Psoas muscle (tissue), 7 donors: ENCODE measurements at regions not wholly inside any gene's neighbourhood (a gene's known extent, or its start where the extent isn't known, plus 50 kb on each side); places are given as distances from the start of the nearest gene placed in this dataset.
"Not testable (repeated sequence)": the region's sequence is repeated elsewhere in the genome, so short reads cannot be mapped to it uniquely, and the experiment has no call there.

ENCODE experiments used
- ATAC-seq, 4 donors: fragments of 200-7000 bp; cut with Tn5 transposase; one replicate each; pipeline ENCODE4 v1.9.1; 2020; ENCODE audit warnings: moderate library complexity in 3 of 4, mild to moderate bottlenecking in 2 of 4
- DNase-seq, 2 donors: peaks; one replicate each; pipeline ENCODE4 v3.0.0-alpha.2; 2020
- H3K27ac ChIP-seq: fragments of 200-600 bp; one replicate; pipeline ENCODE4 v1.8.0; 2022
- H3K27me3 ChIP-seq, 3 donors: fragments of 200-600 bp in 1 of 3; one replicate each; pipeline versions ENCODE4 v1.6.1 to v1.8.0; 2013 to 2022; ENCODE audit warnings: low read length in 2 of 3, mild to moderate bottlenecking in 2 of 3, moderate library complexity in 1 of 3; ENCODE audit not compliant: insufficient read depth in 3 of 3
- H3K36me3 ChIP-seq, 2 donors: fragments of 200-600 bp in 1 of 2; one replicate each; pipeline versions ENCODE4 v1.6.1 to v1.8.0; 2013 to 2022; ENCODE audit warnings: low read depth in 1 of 2, mild to moderate bottlenecking in 1 of 2, moderate library complexity in 1 of 2; ENCODE audit not compliant: insufficient read depth in 1 of 2
- H3K4me1 ChIP-seq: fragments of 200-600 bp; one replicate; pipeline ENCODE4 v1.8.0; 2022
- H3K4me3 ChIP-seq: fragments of 200-600 bp; one replicate; pipeline ENCODE4 v1.8.0; 2022; ENCODE audit warnings: mild to moderate bottlenecking
- H3K9me3 ChIP-seq: fragments of 200-600 bp; one replicate; pipeline ENCODE4 v1.8.0; 2022
- CTCF ChIP-seq: fragments of 200-600 bp; IDR thresholded peaks from one replicate; pipeline ENCODE4 v1.8.0; 2022; ENCODE audit warnings: antibody characterized with exemption
- WGBS, 3 donors: extraction: QIAGEN DNeasy Blood & Tissue Kit; methylation state at CpG; one replicate each; pipeline versions ENCODE4 v1.1.6 to v1.1.7; 2013; 5-methylcytosine and 5-hydroxymethylcytosine counted together
- intact Hi-C, 2 donors: fragments of 100-400 bp; cut with DNase I; formaldehyde crosslinking; loops; one replicate each; pipeline versions ENCODE4 v1.11.0 to v1.14.2; 2022
- donor health status: healthy with polysubstance abuse.
- donor health status: DM: no; HTN: no; CAD: no; lungs with moderate emphysema.
- donor health status: Bipolar disorder and iron deficiency.
- donor health status: healthy.
- donor health status: DM: yes; HTN: yes; CAD: no.
- donor health status: DM: no; HTN: no; CAD: no.
- donor health status: DM: yes; HTN: yes; CAD: no.

- Histone ChIP-seq H3K4me3 (no peak overlapping the region), H3K36me3 (no peaks in the 10 kb centered on the region), H3K4me1 (peaks cover 17% of the 10 kb centered on the region), H3K9me3 (no peaks in the 10 kb centered on the region), H3K27me3 (no peaks in the 10 kb centered on the region), H3K27ac (no peak overlapping the region)
- ATAC-seq (no peak), DNase-seq (no peak)
- TF ChIP-seq CTCF = no peak
- WGBS, 3 donors = 85 to 90% (median 88%) methylated on average over 2 of the region's 2 CpGs
- intact Hi-C loops = no loop called here
Measured at GRCh38 chr1:110265186-110265585, 55.1 kb downstream of the KCNC4 start.

DNA sequence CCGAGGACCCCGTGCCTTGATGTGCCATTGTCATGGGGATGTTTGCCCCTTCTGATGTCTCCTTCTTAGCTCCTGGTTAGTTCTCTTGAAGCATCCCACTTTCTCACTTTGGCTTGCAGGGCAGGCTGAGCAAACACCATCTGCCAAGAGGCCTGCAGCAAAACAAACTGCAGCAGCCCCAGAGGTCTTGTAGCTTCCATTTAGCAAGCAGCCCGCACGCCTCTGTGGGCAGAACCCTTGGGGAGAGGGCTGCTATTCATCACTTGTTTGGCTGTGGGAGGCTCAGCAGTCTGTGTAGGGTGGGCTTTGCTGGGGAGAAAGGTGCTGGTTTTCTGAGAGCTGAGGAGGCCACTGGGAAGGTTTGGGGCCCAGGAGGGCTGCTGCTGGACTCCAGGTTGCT lies 56.7 kb downstream of the KCNC4 start:
- WGBS, 3 donors = 80 to 89% (median 82%) methylated on average over 4 of the region's 4 CpGs
- TF ChIP-seq CTCF = no peak
- ATAC-seq (no peak), DNase-seq (no peak)
- Histone ChIP-seq H3K27me3 (peaks cover 0 to under 1% (median 0%) of the 10 kb centered on the region in 3 donors), H3K36me3 (no peaks in the 10 kb centered on the region), H3K9me3 (no peaks in the 10 kb centered on the region), H3K4me1 (peaks cover 17% of the 10 kb centered on the region), H3K27ac (no peak overlapping the region), H3K4me3 (no peak overlapping the region)
- intact Hi-C loops = no loop called here

- no peak for ATAC-seq
Measured at GRCh38 chr1:110267260-110267659, 57.1 kb downstream of the KCNC4 start.

GRCh38 chr1:110272045-110272444 lies 61.9 kb downstream of the KCNC4 start:
- Histone ChIP-seq H3K9me3 (no peaks in the 10 kb centered on the region), H3K36me3 (no peaks in the 10 kb centered on the region), H3K27ac (no peak overlapping the region), H3K27me3 (peaks cover 0 to 3% (median 0%) of the 10 kb centered on the region in 3 donors), H3K4me1 (no peaks in the 10 kb centered on the region), H3K4me3 (no peak overlapping the region)
- ATAC-seq (no peak), DNase-seq (no peak)
- intact Hi-C loops = no loop called here
- no peak for TF ChIP-seq CTCF

More at GRCh38 chr1:110267260-110267659, 57.1 kb downstream of the KCNC4 start:
- peaks cover 0 to 3% (median 0%) of the 10 kb centered on the region in 3 donors for H3K27me3 ChIP-seq
- H3K4me3 ChIP-seq = no peak overlapping the region
- peaks cover 17% of the 10 kb centered on the region for H3K4me1 ChIP-seq
- 85 to 90% (median 90%) methylated on average over 7 of the region's 7 CpGs for WGBS, 3 donors
- H3K36me3 ChIP-seq = no peaks in the 10 kb centered on the region
- intact Hi-C loops = no loop called here
- H3K27ac ChIP-seq = no peak overlapping the region
- TF ChIP-seq CTCF = no peak
- H3K9me3 ChIP-seq = no peaks in the 10 kb centered on the region
- no peak for DNase-seq

DNA sequence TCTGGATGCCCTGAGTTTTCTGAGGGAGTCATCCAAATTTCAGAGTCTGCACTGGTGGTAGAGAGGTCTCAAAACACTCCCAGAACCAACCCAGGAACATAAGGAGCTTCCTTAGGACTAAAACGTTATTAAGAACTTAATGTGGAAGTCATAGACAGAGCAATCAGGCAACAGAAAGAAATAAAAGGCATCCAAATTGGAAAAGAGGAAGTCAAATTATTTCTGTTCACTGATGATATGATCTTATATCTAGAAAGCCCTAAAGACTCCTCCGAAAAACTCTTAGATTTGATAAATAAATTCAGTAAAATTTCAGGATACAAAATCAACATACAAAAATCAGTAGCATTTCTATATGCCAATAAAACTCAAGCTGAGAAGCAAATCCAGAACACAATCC lies 63.7 kb downstream of the KCNC4 start:
- intact Hi-C loops, DNase-seq, H3K4me3 ChIP-seq, H3K36me3 ChIP-seq, H3K4me1 ChIP-seq, H3K27me3 ChIP-seq, ATAC-seq, H3K27ac ChIP-seq, H3K9me3 ChIP-seq: not testable (repeated sequence)
- 76 to 87% (median 79%) methylated on average over 2 of the region's 2 CpGs for WGBS, 3 donors
